Endothelial cell of umbilical vein (primary cell): ENCODE measurements at regions not wholly inside any gene's neighbourhood (a gene's known extent, or its start where the extent isn't known, plus 50 kb on each side); places are given as distances from the start of the nearest gene placed in this dataset.

ENCODE experiments used
- BruUV-seq: library from RNA; stranded (reverse); fragments of 400-500 nt; replicated peaks from 2 replicates; lab custom pipeline; 2021; lab: Mats Ljungman, UMichigan
- CTCF ChIA-PET: fragments of 300-600, 350-600 bp; sonication (Branson Sonifier 250); formaldehyde crosslinking; loops from one replicate; lab custom pipeline; 2021; ENCODE audit warnings: antibody characterized with exemption, inconsistent platforms; lab: Charles Lee
- POLR2A ChIA-PET: fragments of 300-600, 350-600 bp; sonication (Branson Sonifier 250); formaldehyde crosslinking; loops from one replicate; lab custom pipeline; 2021; ENCODE audit warnings: antibody characterized with exemption, inconsistent platforms; lab: Charles Lee
- DNase-seq: peaks from one replicate; pipeline ENCODE4 v3.0.0-alpha.2; 2011; ENCODE audit warnings: low read depth, low spot score
- FAIRE-seq: peaks from 2 replicates; lab custom pipeline; 2011; peaks lifted over from hg19 to GRCh38; lab: Jason Lieb, UNC
- H2AFZ ChIP-seq: 2 replicates; pipeline ENCODE4 v1.6.0; 2012; ENCODE audit warnings: low read depth, low read length, control low read depth, inconsistent platforms
- H3K27ac ChIP-seq: 2 replicates; pipeline ENCODE4 v1.5.1; 2011; ENCODE audit warnings: low read depth, mild to moderate bottlenecking, control low read depth, low read length, moderate library complexity; ENCODE audit not compliant: insufficient read depth
- H3K27me3 ChIP-seq, 2 experiments: 2 replicates each; pipeline versions ENCODE4 v1.6.0 to v1.6.1; 2011; ENCODE audit warnings: low read length in 2 of 2, mixed read lengths in 1 of 2; ENCODE audit not compliant: control insufficient read depth in 2 of 2, insufficient read depth in 2 of 2
- H3K36me3 ChIP-seq, 2 experiments: 2 replicates in 1 of 2; 3 replicates in 1 of 2; pipeline ENCODE4 v1.5.1; 2011; ENCODE audit warnings: low read length in 2 of 2, mild to moderate bottlenecking in 1 of 2, moderate library complexity in 1 of 2; ENCODE audit not compliant: control insufficient read depth in 2 of 2, insufficient read depth in 2 of 2; ENCODE audit errors: extremely low read depth in 1 of 2
- H3K4me1 ChIP-seq: 3 replicates; pipeline ENCODE4 v1.5.1; 2011; ENCODE audit warnings: mild to moderate bottlenecking, low read length; ENCODE audit not compliant: control insufficient read depth, insufficient read depth; ENCODE audit errors: extremely low read depth
- H3K4me2 ChIP-seq: 2 replicates; pipeline ENCODE4 v1.6.1; 2011; ENCODE audit warnings: low read length, control low read depth, mixed read lengths; ENCODE audit not compliant: insufficient read depth
- H3K4me3 ChIP-seq, 3 experiments: fragments of 200-600 bp in 1 of 3; sonication (generic), shearing (Covaris generic) in 1 of 3; replicated peaks in 1 of 3; 2 replicates each; pipeline ENCODE4 v1.5.1; 2011 to 2016; ENCODE audit warnings: control low read depth in 3 of 3, low read length in 3 of 3, mild to moderate bottlenecking in 2 of 3, inconsistent platforms in 1 of 3, low read depth in 1 of 3, moderate library complexity in 1 of 3; ENCODE audit not compliant: insufficient read depth in 1 of 3
- H3K79me2 ChIP-seq: 2 replicates; pipeline ENCODE4 v1.6.0; 2012; ENCODE audit warnings: low read length, inconsistent platforms; ENCODE audit not compliant: control insufficient read depth, insufficient read depth
- H3K9ac ChIP-seq: replicated peaks from 2 replicates; pipeline ENCODE3; 2011; ENCODE audit warnings: low read length, control low read depth; ENCODE audit not compliant: insufficient read depth; ENCODE audit errors: extremely low read depth
- H3K9me1 ChIP-seq: replicated peaks from 3 replicates; pipeline ENCODE4 v1.6.0; 2011; ENCODE audit warnings: mild to moderate bottlenecking, low read length; ENCODE audit not compliant: control insufficient read depth, insufficient read depth; ENCODE audit errors: extremely low read depth
- H3K9me3 ChIP-seq: replicated peaks from 2 replicates; pipeline ENCODE4 v1.5.1; 2012; ENCODE audit warnings: low read length, inconsistent platforms; ENCODE audit not compliant: control insufficient read depth, insufficient read depth
- H4K20me1 ChIP-seq: replicated peaks from 2 replicates; pipeline ENCODE3; 2011; ENCODE audit warnings: mild to moderate bottlenecking, low read length; ENCODE audit not compliant: control insufficient read depth, insufficient read depth; ENCODE audit errors: extremely low read depth
- CTCF ChIP-seq, 2 donors: IDR thresholded peaks; 1 replicate in 1 of 2; 2 replicates in 1 of 2; pipeline ENCODE4 v1.5.1; 2011; ENCODE audit warnings: low read length in 2 of 2, mild to moderate bottlenecking in 2 of 2, moderate library complexity in 2 of 2, control low read depth in 1 of 2, inconsistent platforms in 1 of 2, low read depth in 1 of 2; ENCODE audit not compliant: insufficient read depth in 1 of 2; ENCODE audit errors: extremely low read depth in 1 of 2
- EZH2 ChIP-seq: IDR thresholded peaks from 2 replicates; pipeline ENCODE4 v1.6.1; 2012; ENCODE audit warnings: borderline replicate concordance, low read depth, mild to moderate bottlenecking, moderate library complexity, low read length, inconsistent platforms; ENCODE audit not compliant: severe bottlenecking
- FOS ChIP-seq: IDR thresholded peaks from 2 replicates; pipeline ENCODE4 v1.6.1; 2011; ENCODE audit warnings: mild to moderate bottlenecking, low read length, moderate library complexity, borderline replicate concordance; ENCODE audit not compliant: insufficient read depth
- GATA2 ChIP-seq: IDR thresholded peaks from 2 replicates; pipeline ENCODE4 v1.7.0; 2011; ENCODE audit warnings: low read depth, mild to moderate bottlenecking, moderate library complexity, mixed read lengths, low read length; ENCODE audit not compliant: insufficient read length, insufficient read depth
- JUN ChIP-seq: IDR thresholded peaks from 2 replicates; pipeline ENCODE4 v1.6.1; 2011; ENCODE audit warnings: borderline replicate concordance, low read depth; ENCODE audit not compliant: insufficient read length, insufficient read depth
- MYC ChIP-seq: IDR thresholded peaks from one replicate; pipeline ENCODE4 v1.6.1; 2011; ENCODE audit warnings: mild to moderate bottlenecking, low read depth, low read length
- POLR2A ChIP-seq: IDR thresholded peaks from 2 replicates; pipeline ENCODE4 v1.6.1; 2012; ENCODE audit warnings: low read depth, mild to moderate bottlenecking, control low read depth, low read length
- POLR2AphosphoS5 ChIP-seq: IDR thresholded peaks from 2 replicates; pipeline ENCODE4 v1.6.1; 2012; ENCODE audit warnings: low read depth, mild to moderate bottlenecking, control low read depth, low read length, moderate library complexity; ENCODE audit not compliant: insufficient read depth
- dilution Hi-C: fragments of 300-500 bp; cut with MboI; formaldehyde crosslinking; loops from one replicate; pipeline ENCODE4 v1.15.0; 2019; ENCODE audit warnings: low sequenced_read_pairs; ENCODE audit not compliant: extremely low pct_ligation_motif_present
- intact Hi-C: fragments of 100-400 bp; cut with micrococcal nuclease; formaldehyde crosslinking; loops from one replicate; pipeline ENCODE4 v1.10.0; 2022
- TF ChIP-seq, protein P1 (sequence below): IDR thresholded peaks from 2 replicates; pipeline ENCODE4 v1.6.1; 2011; ENCODE audit not compliant: insufficient read depth, insufficient read length

GRCh38 chr13:85284349-85284748 lies 514.9 kb downstream of the SLITRK6 start:
- no peak overlapping the region for H3K27ac ChIP-seq
- intact Hi-C loops (no loop called here), dilution Hi-C loops (no loop called here)
- H3K79me2 ChIP-seq: no peaks in the 10 kb centered on the region
- no peaks in the 10 kb centered on the region for H3K4me1 ChIP-seq
- H3K4me2 ChIP-seq: no peak overlapping the region
- no TSS peak for BruUV-seq
- no peaks in the 10 kb centered on the region for H3K9me1 ChIP-seq
- no peak overlapping the region for H3K4me3 ChIP-seq
- H3K9me3 ChIP-seq: no peaks in the 10 kb centered on the region
- H2AFZ ChIP-seq: no peak overlapping the region
- H4K20me1 ChIP-seq: no peaks in the 10 kb centered on the region
- ChIA-PET POLR2A (no interaction called here), CTCF (interaction anchor here (1.8 kb wide), 1 partner anchor 23 kb away, joined by 5 read pairs; no protein-coding TSS in a partner anchor)
- no peaks in the 10 kb centered on the region for H3K27me3 ChIP-seq
- no peaks in the 10 kb centered on the region for H3K36me3 ChIP-seq
- DNase-seq: no peak
- no peak for TF ChIP-seq MYC
- TF ChIP-seq, protein P1, sequence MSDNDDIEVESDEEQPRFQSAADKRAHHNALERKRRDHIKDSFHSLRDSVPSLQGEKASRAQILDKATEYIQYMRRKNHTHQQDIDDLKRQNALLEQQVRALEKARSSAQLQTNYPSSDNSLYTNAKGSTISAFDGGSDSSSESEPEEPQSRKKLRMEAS: no peak
- TF ChIP-seq FOS: no peak
- no peak for TF ChIP-seq POLR2AphosphoS5
- no peak for TF ChIP-seq EZH2
- TF ChIP-seq POLR2A: no peak
- no peak for TF ChIP-seq GATA2
- TF ChIP-seq CTCF (IDR thresholded peaks at IDR 0.05; ENCODE audit: extremely low read depth in 1 of 2, insufficient read depth in 1 of 2, low read depth in 1 of 2, low read length in 2 of 2): no peak
- no peak for TF ChIP-seq JUN
- no peak for FAIRE-seq
- no peak overlapping the region for H3K9ac ChIP-seq
